ENCODE measurements at regions not wholly inside any gene's neighbourhood (a gene's known extent, or its start where the extent isn't known, plus 50 kb on each side); places are given as distances from the start of the nearest gene placed in this dataset.

DNA sequence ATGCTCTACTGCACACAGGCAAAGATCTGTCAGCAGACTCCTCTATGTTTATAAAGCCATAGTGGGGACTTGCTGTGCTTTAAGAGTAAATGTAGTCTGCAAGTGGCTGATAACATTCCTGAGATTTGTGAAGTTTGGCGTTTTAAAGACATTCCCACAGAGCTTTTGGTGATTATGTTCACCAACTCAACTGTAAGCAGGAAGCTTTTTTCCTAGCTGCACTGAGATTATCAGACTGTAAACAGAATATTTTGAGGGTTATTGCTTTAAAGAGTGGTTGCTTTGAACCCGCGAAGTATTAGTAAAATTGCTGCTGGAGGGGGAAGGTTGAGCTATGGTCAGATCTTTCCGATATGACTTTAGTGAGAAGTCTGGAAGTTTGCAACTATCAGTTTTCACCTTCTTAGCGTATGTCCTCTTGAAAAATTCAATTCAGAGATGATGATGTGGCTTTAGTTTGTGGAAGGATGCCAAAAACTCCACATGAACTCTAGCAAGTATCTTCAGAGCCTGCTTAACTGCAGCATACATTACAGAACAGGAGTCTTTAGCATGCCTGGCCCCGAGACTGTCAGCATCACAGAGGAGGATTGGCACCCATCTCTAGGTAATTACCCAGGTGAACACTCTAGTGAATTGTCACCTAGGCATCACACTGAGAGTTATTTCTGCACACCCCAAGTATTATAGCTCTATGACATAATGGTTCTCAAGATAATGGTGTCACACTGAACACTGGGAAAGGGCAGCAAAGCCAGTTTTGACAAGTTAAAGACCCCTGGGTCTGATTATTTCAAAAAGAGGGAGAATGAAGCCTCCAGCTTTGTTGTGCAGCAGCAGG is 89.9 kb downstream of the MTNR1B start:
- TF ChIP-seq, protein P1, sequence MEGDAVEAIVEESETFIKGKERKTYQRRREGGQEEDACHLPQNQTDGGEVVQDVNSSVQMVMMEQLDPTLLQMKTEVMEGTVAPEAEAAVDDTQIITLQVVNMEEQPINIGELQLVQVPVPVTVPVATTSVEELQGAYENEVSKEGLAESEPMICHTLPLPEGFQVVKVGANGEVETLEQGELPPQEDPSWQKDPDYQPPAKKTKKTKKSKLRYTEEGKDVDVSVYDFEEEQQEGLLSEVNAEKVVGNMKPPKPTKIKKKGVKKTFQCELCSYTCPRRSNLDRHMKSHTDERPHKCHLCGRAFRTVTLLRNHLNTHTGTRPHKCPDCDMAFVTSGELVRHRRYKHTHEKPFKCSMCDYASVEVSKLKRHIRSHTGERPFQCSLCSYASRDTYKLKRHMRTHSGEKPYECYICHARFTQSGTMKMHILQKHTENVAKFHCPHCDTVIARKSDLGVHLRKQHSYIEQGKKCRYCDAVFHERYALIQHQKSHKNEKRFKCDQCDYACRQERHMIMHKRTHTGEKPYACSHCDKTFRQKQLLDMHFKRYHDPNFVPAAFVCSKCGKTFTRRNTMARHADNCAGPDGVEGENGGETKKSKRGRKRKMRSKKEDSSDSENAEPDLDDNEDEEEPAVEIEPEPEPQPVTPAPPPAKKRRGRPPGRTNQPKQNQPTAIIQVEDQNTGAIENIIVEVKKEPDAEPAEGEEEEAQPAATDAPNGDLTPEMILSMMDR (IDR thresholded peaks at IDR 0.05) = no peak
- TF ChIP-seq, protein P2, sequence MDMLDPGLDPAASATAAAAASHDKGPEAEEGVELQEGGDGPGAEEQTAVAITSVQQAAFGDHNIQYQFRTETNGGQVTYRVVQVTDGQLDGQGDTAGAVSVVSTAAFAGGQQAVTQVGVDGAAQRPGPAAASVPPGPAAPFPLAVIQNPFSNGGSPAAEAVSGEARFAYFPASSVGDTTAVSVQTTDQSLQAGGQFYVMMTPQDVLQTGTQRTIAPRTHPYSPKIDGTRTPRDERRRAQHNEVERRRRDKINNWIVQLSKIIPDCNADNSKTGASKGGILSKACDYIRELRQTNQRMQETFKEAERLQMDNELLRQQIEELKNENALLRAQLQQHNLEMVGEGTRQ (IDR thresholded peaks at IDR 0.05; ENCODE audit: borderline replicate concordance, low read depth, low read length) = no peak
- TF ChIP-seq, protein P3, sequence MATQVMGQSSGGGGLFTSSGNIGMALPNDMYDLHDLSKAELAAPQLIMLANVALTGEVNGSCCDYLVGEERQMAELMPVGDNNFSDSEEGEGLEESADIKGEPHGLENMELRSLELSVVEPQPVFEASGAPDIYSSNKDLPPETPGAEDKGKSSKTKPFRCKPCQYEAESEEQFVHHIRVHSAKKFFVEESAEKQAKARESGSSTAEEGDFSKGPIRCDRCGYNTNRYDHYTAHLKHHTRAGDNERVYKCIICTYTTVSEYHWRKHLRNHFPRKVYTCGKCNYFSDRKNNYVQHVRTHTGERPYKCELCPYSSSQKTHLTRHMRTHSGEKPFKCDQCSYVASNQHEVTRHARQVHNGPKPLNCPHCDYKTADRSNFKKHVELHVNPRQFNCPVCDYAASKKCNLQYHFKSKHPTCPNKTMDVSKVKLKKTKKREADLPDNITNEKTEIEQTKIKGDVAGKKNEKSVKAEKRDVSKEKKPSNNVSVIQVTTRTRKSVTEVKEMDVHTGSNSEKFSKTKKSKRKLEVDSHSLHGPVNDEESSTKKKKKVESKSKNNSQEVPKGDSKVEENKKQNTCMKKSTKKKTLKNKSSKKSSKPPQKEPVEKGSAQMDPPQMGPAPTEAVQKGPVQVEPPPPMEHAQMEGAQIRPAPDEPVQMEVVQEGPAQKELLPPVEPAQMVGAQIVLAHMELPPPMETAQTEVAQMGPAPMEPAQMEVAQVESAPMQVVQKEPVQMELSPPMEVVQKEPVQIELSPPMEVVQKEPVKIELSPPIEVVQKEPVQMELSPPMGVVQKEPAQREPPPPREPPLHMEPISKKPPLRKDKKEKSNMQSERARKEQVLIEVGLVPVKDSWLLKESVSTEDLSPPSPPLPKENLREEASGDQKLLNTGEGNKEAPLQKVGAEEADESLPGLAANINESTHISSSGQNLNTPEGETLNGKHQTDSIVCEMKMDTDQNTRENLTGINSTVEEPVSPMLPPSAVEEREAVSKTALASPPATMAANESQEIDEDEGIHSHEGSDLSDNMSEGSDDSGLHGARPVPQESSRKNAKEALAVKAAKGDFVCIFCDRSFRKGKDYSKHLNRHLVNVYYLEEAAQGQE (IDR thresholded peaks at IDR 0.05; ENCODE audit: low read depth, low read length) = no peak
- TF ChIP-seq TAF1 (IDR thresholded peaks at IDR 0.05; ENCODE audit: borderline replicate concordance, low read depth, low read length) (no peak), EP300 (IDR thresholded peaks at IDR 0.05; ENCODE audit: borderline replicate concordance in 1 of 2, low read depth in 1 of 2, low read length in 1 of 2) (no peak), RAD21 (IDR thresholded peaks at IDR 0.05; ENCODE audit: low read length) (no peak), EZH2phosphoT487 (IDR thresholded peaks at IDR 0.05; ENCODE audit: borderline replicate concordance, low read depth) (no peak), POLR2AphosphoS5 (IDR thresholded peaks at IDR 0.05; ENCODE audit: low read depth, low read length) (no peak)
- TF ChIP-seq, protein P4, sequence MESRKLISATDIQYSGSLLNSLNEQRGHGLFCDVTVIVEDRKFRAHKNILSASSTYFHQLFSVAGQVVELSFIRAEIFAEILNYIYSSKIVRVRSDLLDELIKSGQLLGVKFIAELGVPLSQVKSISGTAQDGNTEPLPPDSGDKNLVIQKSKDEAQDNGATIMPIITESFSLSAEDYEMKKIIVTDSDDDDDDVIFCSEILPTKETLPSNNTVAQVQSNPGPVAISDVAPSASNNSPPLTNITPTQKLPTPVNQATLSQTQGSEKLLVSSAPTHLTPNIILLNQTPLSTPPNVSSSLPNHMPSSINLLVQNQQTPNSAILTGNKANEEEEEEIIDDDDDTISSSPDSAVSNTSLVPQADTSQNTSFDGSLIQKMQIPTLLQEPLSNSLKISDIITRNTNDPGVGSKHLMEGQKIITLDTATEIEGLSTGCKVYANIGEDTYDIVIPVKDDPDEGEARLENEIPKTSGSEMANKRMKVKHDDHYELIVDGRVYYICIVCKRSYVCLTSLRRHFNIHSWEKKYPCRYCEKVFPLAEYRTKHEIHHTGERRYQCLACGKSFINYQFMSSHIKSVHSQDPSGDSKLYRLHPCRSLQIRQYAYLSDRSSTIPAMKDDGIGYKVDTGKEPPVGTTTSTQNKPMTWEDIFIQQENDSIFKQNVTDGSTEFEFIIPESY (IDR thresholded peaks at IDR 0.05; ENCODE audit: borderline replicate concordance, low read depth) = no peak
- TF ChIP-seq, protein P5, sequence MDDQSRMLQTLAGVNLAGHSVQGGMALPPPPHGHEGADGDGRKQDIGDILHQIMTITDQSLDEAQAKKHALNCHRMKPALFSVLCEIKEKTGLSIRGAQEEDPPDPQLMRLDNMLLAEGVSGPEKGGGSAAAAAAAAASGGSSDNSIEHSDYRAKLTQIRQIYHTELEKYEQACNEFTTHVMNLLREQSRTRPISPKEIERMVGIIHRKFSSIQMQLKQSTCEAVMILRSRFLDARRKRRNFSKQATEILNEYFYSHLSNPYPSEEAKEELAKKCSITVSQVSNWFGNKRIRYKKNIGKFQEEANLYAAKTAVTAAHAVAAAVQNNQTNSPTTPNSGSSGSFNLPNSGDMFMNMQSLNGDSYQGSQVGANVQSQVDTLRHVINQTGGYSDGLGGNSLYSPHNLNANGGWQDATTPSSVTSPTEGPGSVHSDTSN (IDR thresholded peaks at IDR 0.05) = peak; percentile 35; the same call in 1 of the 2 replicates

Data from SK-N-SH (cell line).